SIG-M5 treated with dmso at 0.1 percent for 504 hours (cell line): ENCODE measurements at regions not wholly inside any gene's neighbourhood (a gene's known extent, or its start where the extent isn't known, plus 50 kb on each side); places are given as distances from the start of the nearest gene placed in this dataset.

Source experiments
- DNase-seq: peaks from one replicate; lab custom pipeline; 2025; ENCODE audit not compliant: unreplicated experiment; lab: John Stamatoyannopoulos, UW

DNA sequence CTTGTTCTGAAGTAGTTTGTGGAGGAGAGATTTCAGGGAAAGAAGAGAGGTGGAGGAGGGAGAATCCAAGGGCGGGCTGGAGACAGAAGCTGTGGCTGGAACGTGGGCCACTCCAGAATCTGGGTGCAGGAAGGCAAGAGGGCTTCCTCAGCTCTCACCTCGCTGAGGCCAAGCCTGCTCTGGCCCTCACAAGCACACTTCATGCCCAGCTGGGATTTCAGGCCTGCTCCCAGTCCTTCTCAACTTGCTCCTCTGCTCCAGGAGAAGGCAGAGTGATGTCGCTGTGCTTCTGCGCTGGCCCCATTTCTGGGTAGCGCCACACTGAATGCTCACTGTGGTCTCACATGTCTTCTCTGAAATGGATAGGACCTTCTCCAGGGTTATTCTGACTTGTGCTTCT lies 328.8 kb downstream of the FGF9 start:
- no peak for DNase-seq

DNA sequence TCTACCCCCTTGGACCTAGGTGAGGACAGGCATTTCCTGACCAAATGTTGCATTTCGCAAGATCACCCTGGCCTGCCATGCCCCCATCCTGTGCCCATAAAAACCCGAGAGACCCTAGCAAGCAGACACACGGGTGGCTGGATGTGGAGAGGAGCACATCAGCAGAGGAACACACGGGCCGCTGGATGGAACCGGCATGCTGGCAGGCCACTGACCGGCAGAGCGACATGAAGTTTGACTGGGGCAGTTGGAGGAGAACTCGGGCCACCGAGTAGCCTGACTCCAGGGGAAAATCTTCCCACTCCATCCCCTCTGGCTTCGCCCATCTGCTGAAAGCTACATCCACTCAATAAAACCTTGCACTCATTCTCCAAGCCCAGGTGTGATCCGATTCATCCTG lies 329.3 kb downstream of the FGF9 start:
- no peak for DNase-seq

GRCh38 chr13:22001336-22001735 lies 330.5 kb downstream of the FGF9 start:
- DNase-seq: no peak

DNA sequence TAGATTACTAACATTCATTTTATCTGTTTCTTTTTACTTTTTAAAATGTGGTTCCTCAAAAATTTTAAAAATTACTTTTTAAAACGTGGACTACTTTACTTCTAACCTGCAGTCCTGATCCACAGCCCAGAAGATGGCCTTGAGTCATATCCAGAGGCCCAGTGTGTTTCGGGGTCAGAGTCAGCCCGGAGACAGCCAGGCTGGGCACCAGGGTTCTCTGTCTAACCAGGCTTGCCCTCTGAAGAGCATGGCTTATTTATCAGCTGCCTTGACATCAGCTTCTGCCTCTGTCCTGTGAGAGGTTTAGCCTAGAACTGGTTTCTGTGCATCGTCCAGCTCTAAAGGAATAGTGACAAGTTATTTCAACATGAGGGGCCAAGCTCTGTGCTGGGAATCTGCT lies 332.0 kb downstream of the FGF9 start:
- DNase-seq: no peak

DNA sequence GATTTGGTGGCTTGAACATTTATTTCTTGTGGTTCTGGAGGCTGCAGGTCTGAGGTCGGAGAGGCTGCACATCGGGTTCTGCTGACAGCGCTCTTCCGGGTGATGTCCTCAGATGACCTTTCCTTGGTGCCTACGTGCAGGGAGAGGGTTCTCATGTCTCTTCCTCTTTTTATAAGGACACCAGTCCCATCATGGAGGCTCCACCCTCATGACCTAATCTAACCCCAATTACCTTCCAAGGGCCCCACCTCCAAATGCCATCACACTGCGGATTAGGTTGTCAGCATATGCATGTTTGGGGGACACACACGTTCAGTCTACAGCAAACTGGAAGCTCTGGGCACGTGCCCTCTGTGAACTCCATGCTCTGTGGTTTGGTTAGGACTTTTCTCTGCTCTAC lies 338.6 kb downstream of the FGF9 start:
- DNase-seq: no peak

DNA sequence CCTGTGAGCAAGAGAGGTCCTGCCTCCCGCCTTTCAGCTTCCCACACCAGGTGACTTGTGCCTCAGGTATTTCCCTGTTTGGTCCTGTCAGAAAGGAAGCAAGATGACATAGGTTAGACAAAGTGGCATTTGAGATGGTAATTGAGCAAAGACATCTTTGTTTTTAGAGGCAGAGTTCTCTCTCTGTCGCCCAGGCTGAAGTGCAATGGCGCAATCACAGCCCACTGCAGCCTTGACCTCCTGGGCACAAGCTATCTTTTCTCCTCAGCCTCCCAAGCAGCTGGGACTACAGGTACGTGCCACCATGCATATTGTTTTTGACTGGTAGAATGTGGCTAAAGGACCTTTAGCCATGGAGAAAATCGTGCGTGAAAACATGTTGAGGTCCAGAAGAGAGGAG lies 339.1 kb downstream of the FGF9 start:
- no peak for DNase-seq

DNA sequence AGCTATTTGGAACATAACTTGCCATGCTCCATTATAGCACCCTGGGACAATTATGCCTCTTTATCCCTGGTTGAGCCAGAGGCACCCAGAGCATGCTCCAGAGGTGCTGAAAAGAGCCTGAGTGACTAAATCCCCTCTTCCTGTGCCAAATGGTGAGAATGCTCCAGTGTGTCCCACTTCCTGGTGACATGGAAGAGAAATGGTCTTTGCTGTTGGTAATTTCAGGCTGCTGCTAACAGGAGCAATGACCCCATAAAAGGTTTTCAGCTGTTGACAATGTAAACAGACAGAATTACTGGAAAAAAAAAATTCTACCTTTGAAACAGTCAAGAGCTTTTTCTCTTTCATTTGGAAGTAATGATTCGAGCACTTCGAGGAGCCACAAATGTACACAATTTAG lies 341.8 kb downstream of the FGF9 start:
- DNase-seq: no peak

- DNase-seq: no peak
Measured at GRCh38 chr13:22014469-22014868, 343.6 kb downstream of the FGF9 start.

DNA sequence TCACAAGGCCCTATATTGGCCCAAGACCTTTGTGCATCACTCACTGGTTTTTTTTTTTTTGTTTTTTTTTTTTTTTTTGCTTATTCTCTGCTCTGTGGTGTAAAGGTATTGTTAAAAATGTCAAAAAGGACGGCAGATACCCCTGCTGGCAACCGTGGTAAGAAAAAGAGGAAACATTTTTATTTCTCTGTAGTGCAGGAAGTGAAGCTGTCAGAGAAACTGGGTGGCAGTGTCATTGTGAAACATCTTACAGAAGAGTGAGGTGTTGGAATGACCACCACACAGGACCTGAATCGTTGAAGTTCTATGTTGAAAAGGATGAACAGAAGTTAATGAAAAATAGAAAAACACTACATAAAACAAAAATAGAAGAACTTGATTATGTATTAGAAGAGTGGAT lies 346.4 kb downstream of the FGF9 start:
- DNase-seq: peak; percentile 47

DNA sequence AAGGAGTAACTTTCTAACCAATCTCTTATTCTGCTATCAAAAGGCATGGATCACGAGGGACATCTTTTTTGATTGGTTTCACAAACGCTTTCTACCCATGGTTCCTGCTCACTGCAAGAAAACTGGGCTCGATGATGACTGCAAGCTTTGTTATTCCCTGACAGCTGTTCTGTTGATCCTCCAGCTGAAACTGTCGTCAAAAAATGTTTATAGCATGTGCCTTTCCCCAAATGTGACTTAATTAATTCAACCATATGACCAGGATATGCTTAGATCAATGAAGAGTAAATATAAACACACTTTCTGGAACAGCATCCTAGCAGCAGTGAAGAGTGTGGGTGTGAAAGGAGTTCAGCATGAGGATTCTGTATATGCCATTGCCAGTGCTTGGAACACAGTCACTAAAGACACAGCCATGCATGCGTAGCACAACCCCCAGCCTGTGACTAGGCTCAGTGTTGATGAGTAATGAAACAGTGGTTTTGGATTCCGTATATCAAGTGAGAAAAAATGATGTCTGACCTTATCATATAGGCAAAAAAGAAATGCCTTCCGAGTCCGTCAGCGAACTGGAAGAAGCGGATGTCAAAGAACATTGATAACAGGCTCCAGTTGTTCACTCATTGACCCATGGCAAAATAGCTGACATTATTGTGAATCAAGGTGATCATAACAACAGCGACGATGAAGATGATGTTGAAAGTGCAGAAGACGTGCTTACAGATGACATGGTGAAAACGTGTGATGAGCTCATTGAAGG lies 347.4 kb downstream of the FGF9 start:
- DNase-seq: no peak

GRCh38 chr13:22018836-22019210 lies 347.9 kb downstream of the FGF9 start:
- no peak for DNase-seq

DNA sequence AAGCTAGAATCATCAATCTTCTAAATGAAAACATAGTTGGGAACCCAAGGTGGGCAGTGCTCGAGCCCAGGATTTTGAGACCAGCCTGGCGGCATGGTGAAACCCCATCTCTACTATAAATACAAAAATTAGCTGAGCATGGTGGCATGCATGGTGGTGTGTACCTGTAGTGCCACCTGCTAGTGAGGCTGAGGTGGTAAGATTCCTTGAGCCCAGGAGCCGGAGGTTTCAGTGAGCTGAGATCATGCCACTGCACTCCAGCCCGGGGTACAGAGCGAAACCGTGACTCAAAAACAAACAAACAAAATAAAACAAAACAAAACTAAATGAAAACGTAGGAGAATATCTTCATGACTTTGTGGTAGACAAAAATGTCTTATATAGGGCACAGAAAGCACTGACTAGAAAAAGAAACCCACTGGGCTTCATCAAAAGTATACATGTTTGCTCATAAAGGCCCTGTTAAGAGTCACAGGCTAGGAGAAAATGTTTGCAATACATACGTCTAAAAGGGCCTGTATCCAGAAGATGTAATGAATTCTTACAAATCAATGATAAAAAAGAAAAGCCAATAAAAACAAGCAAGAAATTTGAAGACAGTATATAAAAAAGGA lies 353.6 kb downstream of the FGF9 start:
- no peak for DNase-seq

DNA sequence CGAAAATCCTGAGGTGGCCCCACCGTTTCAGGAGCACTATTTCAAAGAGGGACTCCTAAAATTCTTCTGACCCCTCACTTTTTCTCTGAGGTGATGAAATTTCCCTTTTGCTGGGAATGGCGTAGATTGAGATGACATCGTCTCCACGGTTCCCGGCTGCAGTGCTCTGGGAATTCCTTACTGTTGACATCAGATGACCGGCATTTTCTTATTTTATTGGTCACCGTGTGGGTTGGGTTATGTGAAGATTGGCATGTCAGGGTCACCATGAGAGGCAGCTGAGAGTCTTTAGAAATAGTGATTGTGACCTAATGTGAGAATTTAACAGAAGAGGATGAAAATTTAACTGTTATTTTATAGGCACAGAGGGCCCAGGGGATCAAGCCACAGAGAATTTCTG lies 356.7 kb downstream of the FGF9 start:
- no peak for DNase-seq

- DNase-seq: no peak
Measured at GRCh38 chr13:22028831-22029230, 358.0 kb downstream of the FGF9 start.

DNA sequence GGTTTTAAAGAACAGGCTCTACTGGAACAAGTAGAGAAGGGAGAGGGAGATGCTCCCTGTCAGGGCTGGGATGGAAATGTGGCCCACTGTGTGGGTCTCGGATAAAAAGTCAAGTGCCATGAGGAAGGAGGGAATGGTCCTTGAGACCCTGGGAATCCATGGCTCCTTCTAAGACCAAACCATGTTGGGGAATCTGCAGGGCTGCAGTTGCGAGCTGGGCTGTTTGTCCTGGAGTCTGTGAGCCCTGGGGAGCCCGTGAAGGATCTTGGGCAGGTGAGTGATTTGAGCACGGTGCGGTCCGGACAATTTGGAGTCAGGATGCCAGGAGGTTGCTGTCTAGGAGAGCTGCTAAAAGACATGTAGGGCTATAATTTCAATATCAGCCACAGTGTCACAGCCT lies 359.4 kb downstream of the FGF9 start:
- no peak for DNase-seq

DNA sequence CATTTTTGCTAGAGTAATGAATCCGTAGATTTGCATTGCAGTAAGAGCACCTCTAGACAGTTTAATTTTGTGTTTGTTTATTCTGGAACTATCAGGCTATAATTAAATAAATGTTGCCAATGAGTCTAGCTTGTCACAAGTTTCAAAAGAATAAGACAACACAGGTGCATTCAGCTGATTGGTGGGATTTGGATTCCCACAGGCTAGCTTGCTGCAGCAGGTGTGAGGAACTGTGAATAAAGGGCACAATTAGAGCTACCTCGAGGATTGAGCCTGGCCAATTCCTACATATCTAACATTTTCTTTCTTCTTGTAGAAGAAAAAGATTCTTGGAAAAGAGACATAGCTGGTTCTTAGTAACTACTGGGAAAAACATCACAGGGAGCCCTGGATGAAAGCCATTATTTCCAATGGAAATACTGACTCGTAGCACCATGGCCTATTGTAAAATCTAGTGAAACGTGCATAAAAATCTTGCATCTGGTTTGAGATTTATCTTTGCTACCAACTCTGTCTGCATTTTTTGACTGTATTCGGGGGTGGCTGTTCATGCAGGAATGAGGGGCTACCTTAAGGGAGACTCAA lies 360.9 kb downstream of the FGF9 start:
- no peak for DNase-seq

DNA sequence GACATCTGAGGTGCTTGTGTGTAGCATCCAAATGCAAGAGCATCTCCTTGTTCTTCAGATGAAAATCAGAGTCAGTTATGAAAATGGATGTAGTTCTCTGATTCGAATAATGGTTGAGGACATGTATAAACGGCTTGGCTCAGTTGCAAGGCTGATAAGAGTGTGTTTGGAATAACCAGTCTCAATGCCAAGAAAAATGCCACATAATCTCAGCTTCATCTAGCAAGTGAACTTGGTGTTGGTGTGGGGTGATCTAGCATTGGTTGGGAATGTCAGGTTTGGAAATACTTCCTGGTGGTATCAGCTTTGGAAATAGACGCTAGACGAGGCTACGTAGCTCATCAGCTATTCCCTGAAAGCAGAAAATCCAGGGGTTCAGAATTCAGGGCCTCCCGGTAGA lies 362.0 kb downstream of the FGF9 start:
- no peak for DNase-seq

GRCh38 chr13:22039961-22040360 lies 369.1 kb downstream of the FGF9 start:
- no peak for DNase-seq

- no peak for DNase-seq
Measured at GRCh38 chr13:22040810-22041364, 370.0 kb downstream of the FGF9 start.

GRCh38 chr13:22041741-22042140 lies 370.9 kb downstream of the FGF9 start:
- no peak for DNase-seq

DNA sequence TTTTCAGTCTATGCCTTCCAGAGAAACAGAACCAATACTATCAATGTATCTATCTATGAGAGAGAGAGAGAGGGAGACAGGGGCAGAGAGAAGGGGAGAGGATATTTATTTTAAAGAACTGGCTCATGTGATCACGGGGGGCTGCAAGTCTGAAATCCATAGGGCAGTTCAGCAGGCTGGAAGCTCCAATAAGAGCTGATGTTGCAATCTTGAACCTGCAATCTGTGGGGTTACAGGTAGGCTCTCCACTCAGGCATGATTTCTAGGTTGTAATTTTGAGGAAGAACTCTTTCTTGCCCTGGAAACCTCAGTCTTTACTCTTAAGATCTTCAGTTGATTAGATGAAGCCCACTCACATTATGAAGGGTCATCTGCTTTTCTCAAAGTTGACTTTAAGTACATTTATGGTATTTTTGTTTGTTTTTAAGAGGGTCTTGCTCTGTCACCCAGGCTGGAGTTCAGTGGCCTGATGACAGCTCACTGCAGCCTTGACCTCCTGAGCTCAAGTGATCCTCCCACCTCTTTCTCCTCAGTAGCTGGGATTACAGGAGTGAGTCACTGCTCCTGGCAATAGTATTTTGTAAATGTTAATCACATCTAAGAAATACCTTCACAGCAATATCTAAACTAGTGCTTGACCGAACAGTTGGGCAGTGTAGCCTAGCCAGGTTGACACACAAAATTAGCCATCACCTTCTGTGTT lies 376.4 kb downstream of the FGF9 start:
- DNase-seq: no peak

GRCh38 chr13:22047785-22048104 lies 376.9 kb downstream of the FGF9 start:
- no peak for DNase-seq
